ENCODE measurements at regions not wholly inside any gene's neighbourhood (a gene's known extent, or its start where the extent isn't known, plus 50 kb on each side); places are given as distances from the start of the nearest gene placed in this dataset.

GRCh38 chr13:47549219-47549752 lies 451.8 kb downstream of the SUCLA2 start:
- Histone ChIP-seq H2AFZ (ENCODE audit: low read length) (no peak overlapping the region), H3K27me3 (ENCODE audit: insufficient read depth, low read length, poor library complexity, severe bottlenecking) (no peaks in the 10 kb centered on the region), H3K9ac (ENCODE audit: low read depth, low read length, poor library complexity, severe bottlenecking) (no peak overlapping the region), H3K4me1 (ENCODE audit: insufficient read depth, low read length, poor library complexity, severe bottlenecking) (no peaks in the 10 kb centered on the region), H3K4me2 (ENCODE audit: low read depth, low read length, poor library complexity, severe bottlenecking) (no peak overlapping the region), H4K20me1 (ENCODE audit: insufficient read depth, low read length, poor library complexity, severe bottlenecking) (no peaks in the 10 kb centered on the region), H3K36me3 (ENCODE audit: insufficient read depth, low read length) (no peaks in the 10 kb centered on the region), H3K79me2 (ENCODE audit: insufficient read depth, low read length) (no peaks in the 10 kb centered on the region), H3K9me3 (ENCODE audit: insufficient read depth, low read depth, low read length) (no peaks in the 10 kb centered on the region), H3F3A (ENCODE audit: low read depth) (no peaks in the 10 kb centered on the region), H3K4me3 (ENCODE audit: low read length, poor library complexity, severe bottlenecking) (no peak overlapping the region), H3K9me2 (replicated peaks; ENCODE audit: low read depth, low read length) (no peaks in the 10 kb centered on the region)
- TF ChIP-seq, protein P1, sequence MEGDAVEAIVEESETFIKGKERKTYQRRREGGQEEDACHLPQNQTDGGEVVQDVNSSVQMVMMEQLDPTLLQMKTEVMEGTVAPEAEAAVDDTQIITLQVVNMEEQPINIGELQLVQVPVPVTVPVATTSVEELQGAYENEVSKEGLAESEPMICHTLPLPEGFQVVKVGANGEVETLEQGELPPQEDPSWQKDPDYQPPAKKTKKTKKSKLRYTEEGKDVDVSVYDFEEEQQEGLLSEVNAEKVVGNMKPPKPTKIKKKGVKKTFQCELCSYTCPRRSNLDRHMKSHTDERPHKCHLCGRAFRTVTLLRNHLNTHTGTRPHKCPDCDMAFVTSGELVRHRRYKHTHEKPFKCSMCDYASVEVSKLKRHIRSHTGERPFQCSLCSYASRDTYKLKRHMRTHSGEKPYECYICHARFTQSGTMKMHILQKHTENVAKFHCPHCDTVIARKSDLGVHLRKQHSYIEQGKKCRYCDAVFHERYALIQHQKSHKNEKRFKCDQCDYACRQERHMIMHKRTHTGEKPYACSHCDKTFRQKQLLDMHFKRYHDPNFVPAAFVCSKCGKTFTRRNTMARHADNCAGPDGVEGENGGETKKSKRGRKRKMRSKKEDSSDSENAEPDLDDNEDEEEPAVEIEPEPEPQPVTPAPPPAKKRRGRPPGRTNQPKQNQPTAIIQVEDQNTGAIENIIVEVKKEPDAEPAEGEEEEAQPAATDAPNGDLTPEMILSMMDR (conservative IDR thresholded peaks at IDR 0.05; ENCODE audit: low read length): no peak
- no peak for TF ChIP-seq EZH2phosphoT487 (IDR thresholded peaks at IDR 0.05; ENCODE audit: borderline replicate concordance)

DNA sequence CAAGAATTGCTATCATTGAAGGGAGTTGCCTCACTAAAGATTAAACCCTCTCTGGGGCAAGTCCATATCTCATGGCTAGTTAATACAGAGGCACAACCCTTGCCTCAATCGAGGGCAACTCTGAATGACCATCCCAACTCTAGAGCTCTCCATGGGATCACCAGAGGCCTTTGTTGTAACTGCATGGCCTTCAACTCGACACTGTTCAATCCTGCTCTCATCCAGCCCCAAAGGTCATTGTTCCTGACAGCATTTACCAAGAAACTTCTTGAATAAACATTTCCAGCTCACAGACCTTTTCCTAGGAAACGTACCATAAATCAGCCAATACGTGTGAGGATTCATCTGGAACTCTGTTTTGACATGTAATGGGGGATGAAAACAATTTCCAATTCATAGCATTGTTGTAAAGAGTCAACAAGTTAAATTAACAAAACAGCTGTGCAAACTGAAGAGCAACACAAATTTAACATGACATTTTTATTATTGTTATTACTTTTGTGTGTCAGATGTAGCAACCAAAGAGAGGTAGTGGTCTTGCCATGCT lies 452.7 kb downstream of the SUCLA2 start:
- Histone ChIP-seq H3K79me2 (ENCODE audit: insufficient read depth, low read length) (no peaks in the 10 kb centered on the region), H4K20me1 (ENCODE audit: insufficient read depth, low read length, poor library complexity, severe bottlenecking) (no peaks in the 10 kb centered on the region), H2AFZ (ENCODE audit: low read length) (no peak overlapping the region), H3K27me3 (ENCODE audit: insufficient read depth, low read length, poor library complexity, severe bottlenecking) (no peaks in the 10 kb centered on the region), H3K4me1 (ENCODE audit: insufficient read depth, low read length, poor library complexity, severe bottlenecking) (no peaks in the 10 kb centered on the region), H3K9me3 (ENCODE audit: insufficient read depth, low read depth, low read length) (no peaks in the 10 kb centered on the region), H3K9ac (ENCODE audit: low read depth, low read length, poor library complexity, severe bottlenecking) (no peak overlapping the region), H3K4me2 (ENCODE audit: low read depth, low read length, poor library complexity, severe bottlenecking) (no peak overlapping the region), H3K36me3 (ENCODE audit: insufficient read depth, low read length) (no peaks in the 10 kb centered on the region), H3F3A (ENCODE audit: low read depth) (no peaks in the 10 kb centered on the region), H3K4me3 (ENCODE audit: low read length, poor library complexity, severe bottlenecking) (no peak overlapping the region), H3K9me2 (replicated peaks; ENCODE audit: low read depth, low read length) (no peaks in the 10 kb centered on the region)
- TF ChIP-seq EZH2phosphoT487 (IDR thresholded peaks at IDR 0.05; ENCODE audit: borderline replicate concordance): no peak
- TF ChIP-seq, protein P1 (conservative IDR thresholded peaks at IDR 0.05; ENCODE audit: low read length): no peak

DNA sequence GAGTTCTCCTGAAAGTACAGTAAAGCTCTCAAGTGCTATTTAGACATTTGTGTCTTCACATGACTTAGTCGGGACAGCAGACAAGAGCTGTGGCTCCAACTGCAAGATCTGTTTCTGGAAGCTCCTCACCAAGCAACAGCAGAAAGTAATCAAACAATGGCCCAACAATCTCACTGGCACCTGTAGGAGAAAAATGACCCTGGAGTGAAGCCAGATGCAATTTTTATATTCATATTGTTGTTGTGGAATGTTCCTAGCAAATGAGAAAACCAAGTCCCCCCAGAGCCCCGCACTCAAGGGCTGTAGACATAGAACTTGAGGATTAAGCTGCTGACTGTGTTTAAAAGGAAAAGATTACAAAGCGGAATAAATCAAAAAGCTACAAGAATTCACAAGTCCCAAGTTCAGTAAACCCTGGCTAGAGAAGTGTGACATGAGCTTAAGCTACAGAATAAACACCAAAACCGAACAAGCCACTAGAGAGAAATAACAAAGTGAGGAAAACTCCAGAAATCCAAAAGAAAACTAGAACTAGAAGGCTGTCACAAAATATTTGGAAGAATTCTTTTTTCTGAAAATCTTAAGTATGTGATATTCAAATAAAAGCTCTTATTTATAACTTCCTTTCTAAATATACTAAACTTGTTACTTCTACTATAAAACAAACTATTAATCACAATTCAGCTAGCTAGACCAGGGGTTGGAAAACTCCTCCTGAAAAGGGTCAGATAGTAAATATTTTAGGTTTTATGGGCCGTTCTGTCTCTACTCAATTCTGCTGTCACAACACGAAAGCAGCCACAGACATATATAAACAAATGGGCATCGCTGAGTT lies 454.5 kb downstream of the SUCLA2 start:
- no peaks in the 10 kb centered on the region for H3K9me3 ChIP-seq (ENCODE audit: insufficient read depth, low read depth, low read length)
- no peaks in the 10 kb centered on the region for H4K20me1 ChIP-seq (ENCODE audit: insufficient read depth, low read length, poor library complexity, severe bottlenecking)
- H3K27me3 ChIP-seq (ENCODE audit: insufficient read depth, low read length, poor library complexity, severe bottlenecking): no peaks in the 10 kb centered on the region
- no peak overlapping the region for H2AFZ ChIP-seq (ENCODE audit: low read length)
- TF ChIP-seq EZH2phosphoT487 (IDR thresholded peaks at IDR 0.05; ENCODE audit: borderline replicate concordance): no peak
- TF ChIP-seq, protein P1 (conservative IDR thresholded peaks at IDR 0.05; ENCODE audit: low read length): no peak
- no peak overlapping the region for H3K9ac ChIP-seq (ENCODE audit: low read depth, low read length, poor library complexity, severe bottlenecking)
- no peaks in the 10 kb centered on the region for H3F3A ChIP-seq (ENCODE audit: low read depth)
- H3K36me3 ChIP-seq (ENCODE audit: insufficient read depth, low read length): no peaks in the 10 kb centered on the region
- no peaks in the 10 kb centered on the region for H3K9me2 ChIP-seq (replicated peaks; ENCODE audit: low read depth, low read length)
- H3K79me2 ChIP-seq (ENCODE audit: insufficient read depth, low read length): no peaks in the 10 kb centered on the region
- no peaks in the 10 kb centered on the region for H3K4me1 ChIP-seq (ENCODE audit: insufficient read depth, low read length, poor library complexity, severe bottlenecking)
- no peak overlapping the region for H3K4me3 ChIP-seq (ENCODE audit: low read length, poor library complexity, severe bottlenecking)
- no peak overlapping the region for H3K4me2 ChIP-seq (ENCODE audit: low read depth, low read length, poor library complexity, severe bottlenecking)

Measured in Loucy (cell line).